HG03139 (cell line): ENCODE measurements at regions not wholly inside any gene's neighbourhood (a gene's known extent, or its start where the extent isn't known, plus 50 kb on each side); places are given as distances from the start of the nearest gene placed in this dataset.

ENCODE experiments used
- ATAC-seq: cut with Tn5 transposase; IDR thresholded peaks from one replicate; pipeline ENCODE4 v1.9.1; 2021; ENCODE audit not compliant: unreplicated experiment

GRCh38 chr1:91152331-91152730 is 130.5 kb upstream of the ZNF644 start:
- no peak for ATAC-seq

GRCh38 chr1:91151702-91152101 is 129.9 kb upstream of the ZNF644 start:
- no peak for ATAC-seq

GRCh38 chr1:91148641-91149069 is 126.8 kb upstream of the ZNF644 start:
- no peak for ATAC-seq

GRCh38 chr1:91141858-91142257 is 120.0 kb upstream of the ZNF644 start:
- no peak for ATAC-seq

GRCh38 chr1:91138959-91139358 is 117.1 kb upstream of the ZNF644 start:
- no peak for ATAC-seq

- ATAC-seq = no peak
Observed at GRCh38 chr1:91137173-91137852, 115.5 kb upstream of the ZNF644 start.

GRCh38 chr1:91135799-91136198 is 114.0 kb upstream of the ZNF644 start:
- ATAC-seq = no peak

- no peak for ATAC-seq
Observed at GRCh38 chr1:91133248-91133647, 111.4 kb upstream of the ZNF644 start.

- ATAC-seq = no peak
Observed at GRCh38 chr1:91130256-91130985, 108.6 kb upstream of the ZNF644 start.

GRCh38 chr1:91129458-91129857 is 107.6 kb upstream of the ZNF644 start:
- no peak for ATAC-seq

GRCh38 chr1:91129017-91129416 is 107.2 kb upstream of the ZNF644 start:
- ATAC-seq = no peak

- no peak for ATAC-seq
Observed at GRCh38 chr1:91124989-91125417, 103.2 kb upstream of the ZNF644 start.

GRCh38 chr1:91124290-91124985 is 102.6 kb upstream of the ZNF644 start:
- no peak for ATAC-seq

GRCh38 chr1:91123773-91124172 is 101.9 kb upstream of the ZNF644 start:
- no peak for ATAC-seq

- ATAC-seq = no peak
Observed at GRCh38 chr1:91123319-91123718, 101.5 kb upstream of the ZNF644 start.

GRCh38 chr1:91122106-91122717 is 100.4 kb upstream of the ZNF644 start:
- no peak for ATAC-seq

- no peak for ATAC-seq
Observed at GRCh38 chr1:91121366-91121765, 99.5 kb upstream of the ZNF644 start.

- no peak for ATAC-seq
Observed at GRCh38 chr1:91120936-91121335, 99.1 kb upstream of the ZNF644 start.

GRCh38 chr1:91120421-91120820 is 98.6 kb upstream of the ZNF644 start:
- ATAC-seq = no peak

GRCh38 chr1:91104712-91105111 is 82.9 kb upstream of the ZNF644 start:
- ATAC-seq = no peak

- no peak for ATAC-seq
Observed at GRCh38 chr1:91101328-91101727, 79.5 kb upstream of the ZNF644 start.
